K562 (cell line): ENCODE measurements at regions not wholly inside any gene's neighbourhood (a gene's known extent, or its start where the extent isn't known, plus 50 kb on each side); places are given as distances from the start of the nearest gene placed in this dataset.

Experiments
- BRD9 ChIP-seq: fragments of 450-650 bp; IDR thresholded peaks from 2 replicates; pipeline ENCODE4 v1.6.1; 2018; ENCODE audit warnings: low read depth; ENCODE audit not compliant: partially characterized antibody
- CTCF ChIP-seq, 3 experiments: IDR thresholded peaks in 2 of 3; conservative IDR thresholded peaks in 1 of 3; 2 replicates each; pipeline ENCODE4 v1.5.1; 2011 to 2012; ENCODE audit warnings: low read length in 3 of 3, mild to moderate bottlenecking in 3 of 3, control low read depth in 2 of 3, improper control_type of control experiment in 1 of 3, inconsistent platforms in 1 of 3, low read depth in 1 of 3, mixed read lengths in 1 of 3, moderate library complexity in 1 of 3; ENCODE audit not compliant: insufficient read depth in 2 of 3
- HDAC2 ChIP-seq: fragments of 450-650 bp; IDR thresholded peaks from 2 replicates; pipeline ENCODE4 v1.6.1; 2016; ENCODE audit warnings: mild to moderate bottlenecking
- KDM1A ChIP-seq, 2 experiments: fragments of 450-650 bp; IDR thresholded peaks; 2 replicates each; pipeline ENCODE4 v1.6.1; 2016; ENCODE audit warnings: mild to moderate bottlenecking in 2 of 2
- MAFK ChIP-seq: IDR thresholded peaks from 2 replicates; pipeline ENCODE4 v1.6.1; 2011; ENCODE audit warnings: low read length, improper control_type of control experiment
- PHB2 ChIP-seq: fragments of 450-650 bp; IDR thresholded peaks from 2 replicates; pipeline ENCODE4 v1.6.1; 2017; ENCODE audit warnings: low read depth
- RBM22 ChIP-seq: fragments of 200-400 bp; formaldehyde crosslinking; IDR thresholded peaks from 2 replicates; pipeline ENCODE4 v1.6.1; 2018; ENCODE audit warnings: low read length, low read depth; ENCODE audit not compliant: poor library complexity, severe bottlenecking
- SMC3 ChIP-seq: conservative IDR thresholded peaks from 2 replicates; pipeline ENCODE4 v1.6.1; 2011; ENCODE audit warnings: low read depth, low read length, improper control_type of control experiment; ENCODE audit not compliant: insufficient read depth
- ZNF146 ChIP-seq: IDR thresholded peaks from one replicate; pipeline ENCODE4 v1.6.1; 2018; ENCODE audit warnings: missing compliant biosample characterization; ENCODE audit not compliant: unreplicated experiment
- ZNF274 ChIP-seq: IDR thresholded peaks from 2 replicates; pipeline ENCODE4 v1.6.1; 2011; ENCODE audit warnings: low read depth, mild to moderate bottlenecking, low read length, moderate library complexity, borderline replicate concordance
- TF ChIP-seq, protein P1 (sequence below), 2 experiments: fragments of 450-650 bp; formaldehyde crosslinking in 1 of 2; IDR thresholded peaks; 2 replicates each; pipeline versions ENCODE4 v1.4.0 to v1.6.1; 2014 to 2020; ENCODE audit warnings: mild to moderate bottlenecking in 2 of 2, borderline replicate concordance in 1 of 2, low read depth in 1 of 2
- TF ChIP-seq, protein P2 (sequence below): fragments of 250-450 bp; sonication (Bioruptor Pico); IDR thresholded peaks from 2 replicates; pipeline ENCODE4 v1.8.0; 2021; ENCODE audit warnings: mild to moderate bottlenecking, moderate library complexity

GRCh38 chr2:116378786-116379185, 1435.7 kb upstream of the DDX18 start:
- TF ChIP-seq, protein P1, sequence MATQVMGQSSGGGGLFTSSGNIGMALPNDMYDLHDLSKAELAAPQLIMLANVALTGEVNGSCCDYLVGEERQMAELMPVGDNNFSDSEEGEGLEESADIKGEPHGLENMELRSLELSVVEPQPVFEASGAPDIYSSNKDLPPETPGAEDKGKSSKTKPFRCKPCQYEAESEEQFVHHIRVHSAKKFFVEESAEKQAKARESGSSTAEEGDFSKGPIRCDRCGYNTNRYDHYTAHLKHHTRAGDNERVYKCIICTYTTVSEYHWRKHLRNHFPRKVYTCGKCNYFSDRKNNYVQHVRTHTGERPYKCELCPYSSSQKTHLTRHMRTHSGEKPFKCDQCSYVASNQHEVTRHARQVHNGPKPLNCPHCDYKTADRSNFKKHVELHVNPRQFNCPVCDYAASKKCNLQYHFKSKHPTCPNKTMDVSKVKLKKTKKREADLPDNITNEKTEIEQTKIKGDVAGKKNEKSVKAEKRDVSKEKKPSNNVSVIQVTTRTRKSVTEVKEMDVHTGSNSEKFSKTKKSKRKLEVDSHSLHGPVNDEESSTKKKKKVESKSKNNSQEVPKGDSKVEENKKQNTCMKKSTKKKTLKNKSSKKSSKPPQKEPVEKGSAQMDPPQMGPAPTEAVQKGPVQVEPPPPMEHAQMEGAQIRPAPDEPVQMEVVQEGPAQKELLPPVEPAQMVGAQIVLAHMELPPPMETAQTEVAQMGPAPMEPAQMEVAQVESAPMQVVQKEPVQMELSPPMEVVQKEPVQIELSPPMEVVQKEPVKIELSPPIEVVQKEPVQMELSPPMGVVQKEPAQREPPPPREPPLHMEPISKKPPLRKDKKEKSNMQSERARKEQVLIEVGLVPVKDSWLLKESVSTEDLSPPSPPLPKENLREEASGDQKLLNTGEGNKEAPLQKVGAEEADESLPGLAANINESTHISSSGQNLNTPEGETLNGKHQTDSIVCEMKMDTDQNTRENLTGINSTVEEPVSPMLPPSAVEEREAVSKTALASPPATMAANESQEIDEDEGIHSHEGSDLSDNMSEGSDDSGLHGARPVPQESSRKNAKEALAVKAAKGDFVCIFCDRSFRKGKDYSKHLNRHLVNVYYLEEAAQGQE (IDR thresholded peaks at IDR 0.05; ENCODE audit: borderline replicate concordance) = no peak
- TF ChIP-seq, protein P1 (CRISPR knock-in tag; IDR thresholded peaks at IDR 0.05; ENCODE audit: low read depth) = no peak
- no peak for TF ChIP-seq KDM1A (IDR thresholded peaks at IDR 0.05)
- no peak for TF ChIP-seq HDAC2
- TF ChIP-seq CTCF (IDR thresholded peaks at IDR 0.05 in 2 of 3, conservative IDR thresholded peaks at IDR 0.05 in 1 of 3; ENCODE audit: insufficient read depth in 2 of 3, low read depth in 1 of 3, low read length in 3 of 3) = no peak
- no peak for TF ChIP-seq RBM22
- no peak for TF ChIP-seq BRD9
- TF ChIP-seq ZNF274 = no peak
- no peak for TF ChIP-seq ZNF146
- TF ChIP-seq MAFK = no peak
- TF ChIP-seq SMC3 = no peak
- TF ChIP-seq PHB2 = no peak
- TF ChIP-seq, protein P2, sequence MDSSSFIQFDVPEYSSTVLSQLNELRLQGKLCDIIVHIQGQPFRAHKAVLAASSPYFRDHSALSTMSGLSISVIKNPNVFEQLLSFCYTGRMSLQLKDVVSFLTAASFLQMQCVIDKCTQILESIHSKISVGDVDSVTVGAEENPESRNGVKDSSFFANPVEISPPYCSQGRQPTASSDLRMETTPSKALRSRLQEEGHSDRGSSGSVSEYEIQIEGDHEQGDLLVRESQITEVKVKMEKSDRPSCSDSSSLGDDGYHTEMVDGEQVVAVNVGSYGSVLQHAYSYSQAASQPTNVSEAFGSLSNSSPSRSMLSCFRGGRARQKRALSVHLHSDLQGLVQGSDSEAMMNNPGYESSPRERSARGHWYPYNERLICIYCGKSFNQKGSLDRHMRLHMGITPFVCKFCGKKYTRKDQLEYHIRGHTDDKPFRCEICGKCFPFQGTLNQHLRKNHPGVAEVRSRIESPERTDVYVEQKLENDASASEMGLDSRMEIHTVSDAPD (CRISPR knock-in tag) = no peak
